ENCODE measurements at regions not wholly inside any gene's neighbourhood (a gene's known extent, or its start where the extent isn't known, plus 50 kb on each side); places are given as distances from the start of the nearest gene placed in this dataset.

GRCh38 chr12:126362964-126363363 lies 1297.7 kb downstream of the AACS start:
- Histone ChIP-seq H3K36me3 (replicated peaks) (no peaks in the 10 kb centered on the region), H3K27me3 (replicated peaks) (no peaks in the 10 kb centered on the region), H3K27ac (no peak overlapping the region), H3K4me3 (ENCODE audit: low read depth, low read length) (no peak overlapping the region)
- in situ Hi-C loops (cut with HindIII; ENCODE audit: low pct_ligation_motif_present, low sequenced_read_pairs) = no loop called here
- DNase-seq = no peak
- no peak for TF ChIP-seq CTCF (IDR thresholded peaks at IDR 0.05; ENCODE audit: low read depth, low read length, missing control alignments)

- in situ Hi-C loops (cut with HindIII; ENCODE audit: low pct_ligation_motif_present, low sequenced_read_pairs) = no loop called here
- H3K27ac ChIP-seq = no peak overlapping the region
- no peak for DNase-seq
- H3K36me3 ChIP-seq (replicated peaks) = no peaks in the 10 kb centered on the region
- H3K27me3 ChIP-seq (replicated peaks) = no peaks in the 10 kb centered on the region
- H3K4me3 ChIP-seq (ENCODE audit: low read depth, low read length) = no peak overlapping the region
- TF ChIP-seq CTCF (IDR thresholded peaks at IDR 0.05; ENCODE audit: low read depth, low read length, missing control alignments) = no peak
Measured at GRCh38 chr12:126369487-126370463, 1304.5 kb downstream of the AACS start.

- in situ Hi-C loops (cut with HindIII; ENCODE audit: low pct_ligation_motif_present, low sequenced_read_pairs) = no loop called here
- H3K27ac ChIP-seq = no peak overlapping the region
- TF ChIP-seq CTCF (IDR thresholded peaks at IDR 0.05; ENCODE audit: low read depth, low read length, missing control alignments) = no peak
- no peak for DNase-seq
- H3K4me3 ChIP-seq (ENCODE audit: low read depth, low read length) = no peak overlapping the region
- no peaks in the 10 kb centered on the region for H3K36me3 ChIP-seq (replicated peaks)
- no peaks in the 10 kb centered on the region for H3K27me3 ChIP-seq (replicated peaks)
Measured at GRCh38 chr12:126383506-126383905, 1318.3 kb downstream of the AACS start.

GRCh38 chr12:126384026-126384564 lies 1318.9 kb downstream of the AACS start:
- Histone ChIP-seq H3K27me3 (replicated peaks) (no peaks in the 10 kb centered on the region), H3K27ac (no peak overlapping the region), H3K4me3 (ENCODE audit: low read depth, low read length) (no peak overlapping the region), H3K36me3 (replicated peaks) (no peaks in the 10 kb centered on the region)
- DNase-seq = no peak
- in situ Hi-C loops (cut with HindIII; ENCODE audit: low pct_ligation_motif_present, low sequenced_read_pairs) = no loop called here
- no peak for TF ChIP-seq CTCF (IDR thresholded peaks at IDR 0.05; ENCODE audit: low read depth, low read length, missing control alignments)

- no peak overlapping the region for H3K4me3 ChIP-seq (ENCODE audit: low read depth, low read length)
- TF ChIP-seq CTCF (IDR thresholded peaks at IDR 0.05; ENCODE audit: low read depth, low read length, missing control alignments) = no peak
- no peak overlapping the region for H3K27ac ChIP-seq
- in situ Hi-C loops (cut with HindIII; ENCODE audit: low pct_ligation_motif_present, low sequenced_read_pairs) = no loop called here
- no peaks in the 10 kb centered on the region for H3K36me3 ChIP-seq (replicated peaks)
- no peaks in the 10 kb centered on the region for H3K27me3 ChIP-seq (replicated peaks)
- DNase-seq = no peak
Measured at GRCh38 chr12:126385785-126386184, 1320.5 kb downstream of the AACS start.
